Psoas muscle (tissue), 7 donors: ENCODE measurements at regions not wholly inside any gene's neighbourhood (a gene's known extent, or its start where the extent isn't known, plus 50 kb on each side); places are given as distances from the start of the nearest gene placed in this dataset.

ENCODE experiments used
- ATAC-seq, 4 donors: fragments of 200-7000 bp; cut with Tn5 transposase; one replicate each; pipeline ENCODE4 v1.9.1; 2020; ENCODE audit warnings: moderate library complexity in 3 of 4, mild to moderate bottlenecking in 2 of 4
- DNase-seq, 2 donors: peaks; one replicate each; pipeline ENCODE4 v3.0.0-alpha.2; 2020
- H3K27ac ChIP-seq: fragments of 200-600 bp; one replicate; pipeline ENCODE4 v1.8.0; 2022
- H3K27me3 ChIP-seq, 3 donors: fragments of 200-600 bp in 1 of 3; one replicate each; pipeline versions ENCODE4 v1.6.1 to v1.8.0; 2013 to 2022; ENCODE audit warnings: low read length in 2 of 3, mild to moderate bottlenecking in 2 of 3, moderate library complexity in 1 of 3; ENCODE audit not compliant: insufficient read depth in 3 of 3
- H3K36me3 ChIP-seq, 2 donors: fragments of 200-600 bp in 1 of 2; one replicate each; pipeline versions ENCODE4 v1.6.1 to v1.8.0; 2013 to 2022; ENCODE audit warnings: low read depth in 1 of 2, mild to moderate bottlenecking in 1 of 2, moderate library complexity in 1 of 2; ENCODE audit not compliant: insufficient read depth in 1 of 2
- H3K4me1 ChIP-seq: fragments of 200-600 bp; one replicate; pipeline ENCODE4 v1.8.0; 2022
- H3K4me3 ChIP-seq: fragments of 200-600 bp; one replicate; pipeline ENCODE4 v1.8.0; 2022; ENCODE audit warnings: mild to moderate bottlenecking
- H3K9me3 ChIP-seq: fragments of 200-600 bp; one replicate; pipeline ENCODE4 v1.8.0; 2022
- WGBS, 3 donors: extraction: QIAGEN DNeasy Blood & Tissue Kit; methylation state at CpG; one replicate each; pipeline versions ENCODE4 v1.1.6 to v1.1.7; 2013; 5-methylcytosine and 5-hydroxymethylcytosine counted together
- intact Hi-C, 2 donors: fragments of 100-400 bp; cut with DNase I; formaldehyde crosslinking; loops; one replicate each; pipeline versions ENCODE4 v1.11.0 to v1.14.2; 2022
- TF ChIP-seq, protein P1 (sequence below): fragments of 200-600 bp; IDR thresholded peaks from one replicate; pipeline ENCODE4 v1.8.0; 2022; ENCODE audit warnings: antibody characterized with exemption
- donor health status: healthy with polysubstance abuse.
- donor health status: DM: no; HTN: no; CAD: no; lungs with moderate emphysema.
- donor health status: Bipolar disorder and iron deficiency.
- donor health status: healthy.
- donor health status: DM: yes; HTN: yes; CAD: no.
- donor health status: DM: no; HTN: no; CAD: no.
- donor health status: DM: yes; HTN: yes; CAD: no.

DNA sequence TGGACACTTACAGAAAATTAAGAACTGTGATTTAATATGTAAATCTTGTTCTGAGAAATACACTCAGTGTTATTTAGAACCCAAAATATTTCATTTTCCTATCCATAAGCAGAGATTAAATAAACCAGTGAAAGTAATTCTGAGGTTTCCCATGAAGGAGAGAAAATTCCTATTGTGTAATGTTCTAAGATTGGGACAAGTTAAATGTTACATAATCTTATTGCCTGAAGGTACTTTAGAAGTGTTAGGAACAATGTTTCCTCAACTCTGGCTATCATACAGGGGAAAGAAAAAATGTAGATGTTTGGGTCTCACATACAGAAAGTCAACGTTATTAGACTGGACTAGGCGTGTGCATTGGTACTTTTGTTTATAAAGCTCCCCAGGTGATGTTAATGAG, 281.9 kb upstream of the SYT10 start:
- Histone ChIP-seq H3K27ac (no peak overlapping the region), H3K27me3 (no peaks in the 10 kb centered on the region), H3K36me3 (no peaks in the 10 kb centered on the region), H3K4me3 (no peak overlapping the region), H3K4me1 (no peaks in the 10 kb centered on the region), H3K9me3 (no peaks in the 10 kb centered on the region)
- no peak for ATAC-seq
- intact Hi-C loops: no loop called here
- DNase-seq: no peak
- whole genome bisulfite sequencing, 3 donors: 66 to 85% (median 83%) methylated on average over 2 of the region's 2 CpGs
- TF ChIP-seq, protein P1, sequence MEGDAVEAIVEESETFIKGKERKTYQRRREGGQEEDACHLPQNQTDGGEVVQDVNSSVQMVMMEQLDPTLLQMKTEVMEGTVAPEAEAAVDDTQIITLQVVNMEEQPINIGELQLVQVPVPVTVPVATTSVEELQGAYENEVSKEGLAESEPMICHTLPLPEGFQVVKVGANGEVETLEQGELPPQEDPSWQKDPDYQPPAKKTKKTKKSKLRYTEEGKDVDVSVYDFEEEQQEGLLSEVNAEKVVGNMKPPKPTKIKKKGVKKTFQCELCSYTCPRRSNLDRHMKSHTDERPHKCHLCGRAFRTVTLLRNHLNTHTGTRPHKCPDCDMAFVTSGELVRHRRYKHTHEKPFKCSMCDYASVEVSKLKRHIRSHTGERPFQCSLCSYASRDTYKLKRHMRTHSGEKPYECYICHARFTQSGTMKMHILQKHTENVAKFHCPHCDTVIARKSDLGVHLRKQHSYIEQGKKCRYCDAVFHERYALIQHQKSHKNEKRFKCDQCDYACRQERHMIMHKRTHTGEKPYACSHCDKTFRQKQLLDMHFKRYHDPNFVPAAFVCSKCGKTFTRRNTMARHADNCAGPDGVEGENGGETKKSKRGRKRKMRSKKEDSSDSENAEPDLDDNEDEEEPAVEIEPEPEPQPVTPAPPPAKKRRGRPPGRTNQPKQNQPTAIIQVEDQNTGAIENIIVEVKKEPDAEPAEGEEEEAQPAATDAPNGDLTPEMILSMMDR: no peak

DNA sequence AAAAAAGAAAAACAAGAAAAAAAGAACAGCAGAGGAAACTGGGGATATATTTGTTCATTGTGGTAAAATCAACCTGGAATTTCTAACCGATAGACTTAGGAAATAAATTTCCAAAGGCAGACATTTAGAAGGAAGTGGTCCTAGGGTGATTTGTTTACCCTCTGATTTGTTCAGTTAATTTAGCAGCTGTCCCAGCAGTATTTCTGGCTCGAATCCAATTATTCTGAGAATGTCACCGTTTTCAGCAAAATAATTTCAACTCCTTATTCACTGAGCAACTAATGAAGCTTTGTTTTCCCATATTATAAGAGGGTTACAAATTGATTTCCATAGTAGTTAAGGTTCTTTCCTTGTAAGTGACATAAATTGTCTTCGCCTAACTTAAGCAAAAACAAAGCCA, 285.2 kb upstream of the SYT10 start:
- no peaks in the 10 kb centered on the region for H3K27me3 ChIP-seq
- intact Hi-C loops: no loop called here
- no peak for DNase-seq
- H3K4me1 ChIP-seq: no peaks in the 10 kb centered on the region
- no peaks in the 10 kb centered on the region for H3K36me3 ChIP-seq
- WGBS, 3 donors: 19 to 34% (median 22%) methylated on average over 4 of the region's 4 CpGs
- no peak overlapping the region for H3K4me3 ChIP-seq
- no peak for ATAC-seq
- H3K27ac ChIP-seq: no peak overlapping the region
- no peaks in the 10 kb centered on the region for H3K9me3 ChIP-seq
- TF ChIP-seq, protein P1: no peak

DNA sequence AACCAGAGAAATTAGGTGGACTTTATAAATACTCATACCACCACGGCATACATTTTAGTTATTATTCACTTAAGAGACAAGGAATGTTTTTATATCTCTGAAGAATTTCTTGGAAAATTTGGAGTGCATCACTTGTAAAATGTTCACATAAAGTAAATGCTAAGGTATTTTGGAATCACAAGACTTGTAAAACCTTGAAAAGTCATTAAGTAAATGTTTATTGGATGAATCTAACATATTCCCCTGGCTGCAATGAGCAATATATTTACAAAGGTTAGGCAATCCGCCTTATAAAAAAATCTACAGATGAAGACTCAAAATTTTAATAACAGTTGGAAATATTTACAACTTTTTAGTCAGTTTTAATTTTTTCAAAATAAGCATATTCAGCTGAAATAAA, 287.4 kb upstream of the ALG10 start:
- Histone ChIP-seq H3K27me3 (no peaks in the 10 kb centered on the region), H3K4me3 (no peak overlapping the region), H3K36me3 (no peaks in the 10 kb centered on the region), H3K4me1 (no peaks in the 10 kb centered on the region), H3K9me3 (peaks cover 9% of the 10 kb centered on the region), H3K27ac (no peak overlapping the region)
- DNase-seq: no peak
- intact Hi-C loops: no loop called here
- no peak for ATAC-seq
- TF ChIP-seq, protein P1: no peak
- WGBS, 3 donors: 78 to 87% (median 81%) methylated on average over 2 of the region's 2 CpGs

DNA sequence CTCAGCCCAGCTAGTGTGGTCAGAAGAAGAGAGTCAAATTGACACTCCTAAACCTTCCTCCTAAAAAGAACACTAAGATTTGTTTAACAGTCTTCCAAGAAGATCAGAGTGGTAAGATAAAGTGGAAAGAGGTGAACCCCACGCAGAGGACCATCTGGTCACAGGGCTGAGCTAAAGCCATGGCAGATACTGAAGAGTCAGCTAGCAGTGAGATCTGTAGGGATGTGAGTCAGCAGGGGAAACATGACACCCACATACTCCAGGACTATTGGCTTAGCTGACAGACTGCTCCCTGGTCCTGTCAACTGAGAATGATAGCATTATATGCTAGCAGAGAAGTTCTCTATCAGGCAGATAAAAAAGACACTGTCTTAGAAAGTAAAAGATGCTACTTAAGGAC, 269.4 kb upstream of the ALG10 start:
- whole genome bisulfite sequencing, 3 donors: 31 to 56% (median 47%) methylated on average over 1 of the region's 1 CpG
- no peak for ATAC-seq
- H3K36me3 ChIP-seq: no peaks in the 10 kb centered on the region
- no peak for DNase-seq
- H3K4me1 ChIP-seq: no peaks in the 10 kb centered on the region
- H3K27me3 ChIP-seq: no peaks in the 10 kb centered on the region
- no peaks in the 10 kb centered on the region for H3K9me3 ChIP-seq
- intact Hi-C loops: loop anchor here in 1 of 2 donors (10.0 kb wide), 1 partner anchor 62 kb away; no protein-coding TSS in a partner anchor
- no peak overlapping the region for H3K4me3 ChIP-seq
- TF ChIP-seq, protein P1: no peak
- no peak overlapping the region for H3K27ac ChIP-seq

DNA sequence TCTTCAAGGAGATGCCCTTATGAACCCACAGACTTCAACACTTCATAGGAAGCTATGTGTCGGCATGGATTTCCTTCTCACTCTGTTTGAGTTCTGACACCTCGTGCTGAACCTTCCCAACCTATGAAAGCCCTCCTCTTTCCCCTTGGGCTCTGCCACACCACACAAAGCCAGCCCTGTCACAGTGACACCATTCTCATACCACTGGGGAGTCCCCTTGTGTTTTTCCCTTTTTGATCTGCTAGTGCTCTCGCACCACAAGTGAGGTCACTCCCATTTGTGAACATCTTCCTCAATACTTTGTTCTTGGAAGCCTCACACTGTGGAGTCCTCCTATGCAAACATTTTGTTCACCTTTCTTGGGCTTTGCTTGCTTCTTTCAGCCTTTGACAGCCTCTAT, 264.6 kb upstream of the ALG10 start:
- H3K4me1 ChIP-seq: no peaks in the 10 kb centered on the region
- H3K36me3 ChIP-seq: no peaks in the 10 kb centered on the region
- no peaks in the 10 kb centered on the region for H3K9me3 ChIP-seq
- no peak for ATAC-seq
- H3K27me3 ChIP-seq: no peaks in the 10 kb centered on the region
- intact Hi-C loops: loop anchor here in 1 of 2 donors (10.0 kb wide), 1 partner anchor 57 kb away; no protein-coding TSS in a partner anchor
- TF ChIP-seq, protein P1: no peak
- H3K4me3 ChIP-seq: no peak overlapping the region
- WGBS, 3 donors: 76 to 83% (median 83%) methylated on average over 3 of the region's 3 CpGs
- no peak overlapping the region for H3K27ac ChIP-seq
- DNase-seq: no peak
